IPS-NIHi11 (cell line): ENCODE measurements at regions not wholly inside any gene's neighbourhood (a gene's known extent, or its start where the extent isn't known, plus 50 kb on each side); places are given as distances from the start of the nearest gene placed in this dataset.
"Not testable (repeated sequence)": the region's sequence is repeated elsewhere in the genome, so short reads cannot be mapped to it uniquely, and the experiment has no call there.

Source experiments
- DNase-seq: peaks from one replicate; pipeline ENCODE4 v3.0.0; 2012; ENCODE audit warnings: mixed read lengths, low spot score

DNA sequence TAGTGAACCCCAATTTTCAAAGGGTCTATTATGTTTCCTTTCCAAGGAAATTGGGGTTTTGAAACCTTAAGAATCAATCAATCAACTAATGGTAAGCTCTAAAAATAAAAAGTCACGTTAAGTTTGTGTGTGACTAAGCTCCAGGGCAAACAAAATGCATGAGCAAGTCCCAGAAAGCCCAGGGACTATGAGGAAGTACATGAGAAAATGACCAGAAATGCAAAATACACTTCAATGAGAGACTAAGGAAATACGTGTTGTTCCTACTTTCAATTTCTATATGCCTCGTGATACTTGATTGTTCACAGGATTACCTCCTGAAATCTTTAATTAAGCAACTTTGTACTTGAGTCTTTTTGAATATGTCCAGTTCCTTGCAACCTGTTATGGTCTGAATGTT is 684.4 kb upstream of the SYT4 start:
- no peak for DNase-seq

DNA sequence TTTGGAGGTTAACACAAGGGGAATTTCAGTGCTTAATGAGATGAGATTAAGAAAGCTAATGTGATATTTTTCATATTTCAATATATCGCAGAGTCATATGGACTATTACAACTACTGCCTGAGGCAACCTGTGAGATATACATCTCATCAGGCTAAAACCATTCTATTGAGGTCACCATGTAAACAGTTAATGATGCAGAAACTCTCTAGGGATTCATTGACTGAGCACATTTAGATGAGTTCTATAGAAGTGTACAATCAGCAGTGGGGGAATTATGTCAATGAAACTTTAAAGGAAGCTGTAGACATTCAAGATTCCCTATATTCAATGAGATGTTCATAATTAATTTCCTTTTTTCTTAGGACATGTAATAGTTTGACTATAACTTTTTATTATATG is 687.4 kb upstream of the SYT4 start:
- no peak for DNase-seq

DNA sequence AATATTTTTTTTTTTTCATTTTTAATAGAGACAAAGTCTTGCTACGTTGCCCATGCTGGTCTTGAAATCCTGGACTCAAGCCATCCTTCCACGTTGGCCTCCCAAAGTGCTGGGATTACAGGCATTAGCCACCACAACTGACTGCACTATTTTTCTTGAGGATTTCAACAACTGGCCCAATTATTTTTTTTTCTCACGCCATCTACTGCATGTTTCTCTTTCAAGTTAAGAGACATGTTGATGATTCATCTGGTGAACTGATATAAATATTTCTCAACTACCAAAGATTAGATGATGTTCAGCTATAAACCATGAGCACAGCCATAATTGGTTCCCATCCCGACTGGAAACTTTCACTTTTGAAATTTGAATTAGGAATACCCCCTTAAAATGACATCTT is 688.4 kb upstream of the SYT4 start:
- no peak for DNase-seq

DNA sequence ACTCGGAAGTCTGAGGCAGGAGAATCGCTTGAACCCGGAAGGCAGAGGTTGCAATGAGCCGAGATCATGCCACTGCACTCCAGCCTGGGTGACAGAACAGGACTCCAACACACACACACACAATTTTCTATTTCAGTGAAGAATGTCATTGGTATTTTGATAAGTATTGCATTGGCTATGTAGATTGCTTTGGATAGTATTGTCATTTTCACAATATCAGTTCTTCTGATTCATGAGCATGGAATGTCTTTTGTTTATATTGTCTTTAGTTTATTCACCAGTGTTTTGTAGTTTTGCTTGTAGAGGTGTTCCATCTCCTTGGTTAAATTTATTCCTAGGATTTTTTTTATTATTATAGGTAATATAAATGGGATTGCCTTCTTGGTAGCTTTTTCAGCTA is 693.4 kb upstream of the SYT4 start:
- no peak for DNase-seq

DNA sequence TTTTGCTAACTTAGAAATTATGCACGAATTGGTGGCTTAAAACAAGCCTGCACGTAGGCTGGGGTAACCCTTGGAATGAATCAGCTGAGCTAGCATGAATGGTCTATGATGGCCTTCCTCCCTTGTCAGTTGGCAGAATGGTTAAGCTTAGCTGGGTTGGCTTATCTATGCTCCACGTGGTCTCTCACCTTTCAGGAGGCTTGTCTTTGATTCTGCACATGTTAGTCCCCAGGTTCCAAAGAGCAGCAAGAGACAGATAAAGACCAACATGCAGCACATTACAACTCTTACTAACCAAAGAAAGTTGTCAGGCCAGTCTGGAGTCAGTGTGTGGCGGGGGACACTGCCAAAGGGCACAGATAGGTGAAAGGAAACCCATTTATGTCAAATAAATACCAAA is 700.9 kb upstream of the SYT4 start:
- no peak for DNase-seq

DNA sequence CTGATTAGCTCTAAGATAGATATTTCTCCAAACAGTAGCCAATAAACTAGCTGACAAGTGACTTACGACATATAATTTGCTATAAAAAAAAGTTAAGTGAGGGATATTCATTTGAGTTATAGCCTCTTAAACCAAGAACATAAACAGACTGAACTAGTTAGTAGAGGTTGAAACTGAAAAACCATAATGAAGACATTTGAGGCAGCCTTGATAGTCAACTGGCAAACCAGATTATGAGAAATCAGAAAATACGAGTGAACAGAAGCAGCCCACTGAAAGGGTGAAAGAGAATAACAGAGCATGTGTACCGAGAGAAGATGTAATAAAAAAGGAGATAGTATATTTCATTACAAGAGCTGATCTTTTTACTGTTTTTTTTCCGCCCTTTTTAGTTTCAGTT is 698.1 kb upstream of the SETBP1 start:
- no peak for DNase-seq

DNA sequence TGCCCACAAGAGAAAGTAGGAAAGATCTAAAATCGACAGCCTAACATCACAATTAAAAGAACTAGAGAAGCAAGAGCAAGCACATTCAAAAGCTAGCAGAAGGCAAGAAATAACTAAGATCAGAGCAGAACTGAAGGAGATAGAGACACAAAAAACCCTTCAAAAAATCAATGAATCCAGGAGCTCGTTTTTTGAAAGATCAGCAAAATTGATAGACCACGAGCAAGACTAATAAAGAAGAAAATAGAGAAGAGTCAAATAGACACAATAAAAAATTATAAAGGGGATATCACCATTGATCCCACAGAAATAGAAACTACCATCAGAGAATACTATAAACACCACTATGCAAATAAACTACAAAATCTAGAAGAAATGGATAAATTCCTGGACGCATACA is 693.6 kb upstream of the SETBP1 start:
- not testable (repeated sequence) for DNase-seq

DNA sequence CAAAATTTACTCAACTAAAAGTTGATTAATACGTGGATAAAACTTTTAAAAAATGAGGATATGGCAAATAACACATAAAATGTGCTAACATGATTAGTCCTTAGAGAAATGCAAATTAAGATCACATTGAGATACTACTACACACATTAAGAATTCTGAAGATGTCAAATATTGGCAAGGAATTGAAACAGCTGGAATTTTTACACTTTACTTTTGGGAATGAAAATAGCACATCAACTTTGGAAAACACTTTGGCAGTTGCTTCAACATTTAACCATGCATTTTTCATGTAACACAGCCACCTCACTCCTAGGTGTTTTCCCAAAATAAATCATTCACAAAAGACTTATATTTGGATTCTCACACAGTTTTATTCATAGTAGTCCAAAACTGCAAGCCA is 687.9 kb upstream of the SETBP1 start:
- DNase-seq = no peak

DNA sequence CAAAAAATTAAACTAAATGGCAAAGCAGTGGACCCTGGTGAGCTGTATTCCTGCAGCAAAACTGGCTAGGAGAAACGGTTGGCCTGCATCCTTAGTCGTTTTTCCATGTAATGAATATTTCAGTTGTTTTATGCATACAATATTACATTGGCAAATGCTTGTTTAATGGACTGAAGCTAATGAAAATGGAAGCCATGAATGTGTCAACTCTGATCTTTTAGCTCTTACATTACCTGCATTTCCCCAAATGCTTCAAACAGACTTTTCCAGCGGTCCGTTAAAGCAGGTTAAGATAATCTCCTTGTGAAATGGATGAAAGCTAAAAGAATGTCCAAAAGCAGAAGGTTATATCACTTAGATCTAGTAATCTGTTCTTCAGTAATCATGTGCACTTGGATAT is 686.3 kb upstream of the SETBP1 start:
- DNase-seq = no peak

DNA sequence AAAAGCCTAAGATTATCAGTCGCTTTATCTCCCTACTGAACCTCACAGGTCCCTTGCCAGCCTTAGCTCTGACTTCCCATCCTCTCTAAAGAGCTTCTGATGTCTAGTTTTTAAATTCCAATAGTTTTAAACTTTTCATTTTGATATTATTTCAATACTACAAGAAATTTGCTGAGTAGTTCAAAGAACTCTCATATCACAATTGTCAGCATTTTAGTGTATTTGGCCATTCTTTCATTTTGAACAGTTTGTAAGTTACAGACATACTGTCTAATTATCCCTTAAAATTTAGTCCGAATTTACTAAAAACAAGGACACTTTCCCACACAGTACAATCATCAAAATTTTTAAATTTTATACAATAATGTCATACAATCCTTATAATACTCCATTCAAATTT is 666.8 kb upstream of the SETBP1 start:
- DNase-seq = no peak

DNA sequence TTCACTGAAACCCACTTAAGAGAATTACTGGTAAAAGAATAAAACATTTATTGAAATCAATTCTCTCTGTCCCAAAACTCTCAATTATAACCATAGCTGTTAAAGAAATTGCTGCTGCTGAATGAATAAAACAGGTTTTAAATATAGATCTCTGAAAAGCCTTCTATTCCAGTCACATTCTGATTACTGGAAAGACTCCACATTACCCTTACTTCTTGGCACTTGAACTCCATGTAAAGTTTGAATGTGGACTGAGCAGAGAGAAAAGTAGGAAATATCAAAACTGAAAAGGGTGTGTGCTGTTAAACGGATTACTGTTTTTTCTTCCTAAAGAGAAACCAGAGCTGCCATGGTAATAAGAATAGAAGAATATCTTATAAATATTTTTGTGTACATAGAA is 655.3 kb upstream of the SETBP1 start:
- no peak for DNase-seq

DNA sequence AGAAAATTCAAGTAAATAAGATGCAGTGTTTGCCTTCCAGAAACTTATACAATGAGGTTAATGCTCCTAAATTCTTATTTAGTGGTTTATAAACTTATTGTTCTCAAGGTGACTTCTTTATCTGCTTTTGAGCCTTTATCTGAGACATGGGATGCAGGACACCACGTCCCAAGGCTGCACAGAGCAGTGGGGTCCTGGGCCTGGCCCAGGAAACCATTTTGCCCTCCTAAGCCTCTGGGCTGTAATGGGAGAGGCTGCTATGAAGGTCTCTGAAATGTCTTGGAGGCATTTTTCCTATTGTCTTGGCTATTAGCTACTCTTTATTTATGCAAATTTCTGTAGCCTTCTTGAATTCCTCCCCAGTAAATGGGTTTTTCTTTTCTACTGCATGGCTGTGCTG is 652.6 kb upstream of the SETBP1 start:
- no peak for DNase-seq

DNA sequence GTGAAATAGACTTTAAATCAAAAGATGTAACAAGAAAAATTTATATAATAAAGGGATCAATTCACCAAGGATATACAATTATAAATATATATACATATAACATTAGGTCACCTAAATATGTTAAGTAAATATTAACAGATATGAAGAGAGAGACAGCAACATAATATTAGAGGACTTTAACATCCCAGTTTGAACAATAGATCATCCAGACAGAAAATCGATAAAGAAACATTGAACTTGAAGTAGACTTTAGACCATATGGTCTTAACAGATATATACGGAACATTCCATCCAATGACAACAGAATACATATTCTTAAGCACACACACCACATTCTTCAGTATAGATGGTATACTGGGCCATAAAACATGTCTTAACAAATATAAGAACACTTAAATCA is 649.6 kb upstream of the SETBP1 start:
- DNase-seq = no peak

DNA sequence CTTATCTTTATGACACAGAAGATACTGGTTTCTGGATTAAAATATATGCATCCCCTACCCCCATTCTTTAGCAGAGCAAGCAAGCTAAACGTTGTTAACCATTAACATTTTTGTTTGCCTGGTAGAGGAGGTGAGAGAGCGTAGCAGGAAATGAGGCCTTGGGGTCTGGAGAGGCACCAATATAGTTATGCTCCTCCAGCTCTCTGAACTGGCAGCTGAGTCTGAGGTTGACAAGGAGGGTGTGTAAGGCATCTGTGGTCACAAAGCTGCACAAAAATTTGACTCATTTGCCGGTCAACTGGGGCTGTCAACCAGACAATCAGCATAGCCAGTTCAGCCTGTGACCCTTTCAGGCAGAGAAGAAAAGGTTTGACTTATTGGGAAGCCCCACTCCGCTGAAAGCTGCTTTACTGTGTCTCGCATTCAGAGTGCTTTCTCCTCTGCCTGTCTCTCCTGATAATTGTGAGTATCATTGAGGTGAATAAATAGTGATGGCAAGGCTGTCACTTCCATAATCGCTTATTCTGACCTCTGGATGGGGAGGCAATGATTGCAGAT is 647.5 kb upstream of the SETBP1 start:
- DNase-seq = no peak

DNA sequence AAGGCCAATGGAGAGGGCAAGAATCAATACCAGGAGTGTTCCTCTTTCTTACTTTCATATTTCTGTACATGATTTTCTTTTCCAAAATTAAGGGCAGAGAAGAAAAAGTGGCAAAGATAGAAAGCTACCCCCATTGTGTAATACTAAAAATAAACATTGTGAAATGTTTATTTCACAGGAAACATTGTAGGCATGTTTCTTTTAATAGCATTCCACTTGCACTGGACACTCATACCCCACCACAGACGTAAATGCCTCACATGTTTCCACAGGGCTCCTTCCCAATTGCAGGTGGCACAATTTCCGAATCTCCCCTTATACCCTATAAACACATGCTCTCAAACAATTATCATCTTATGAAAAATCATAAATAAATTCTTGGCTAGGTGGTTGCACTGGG is 645.1 kb upstream of the SETBP1 start:
- DNase-seq = no peak

DNA sequence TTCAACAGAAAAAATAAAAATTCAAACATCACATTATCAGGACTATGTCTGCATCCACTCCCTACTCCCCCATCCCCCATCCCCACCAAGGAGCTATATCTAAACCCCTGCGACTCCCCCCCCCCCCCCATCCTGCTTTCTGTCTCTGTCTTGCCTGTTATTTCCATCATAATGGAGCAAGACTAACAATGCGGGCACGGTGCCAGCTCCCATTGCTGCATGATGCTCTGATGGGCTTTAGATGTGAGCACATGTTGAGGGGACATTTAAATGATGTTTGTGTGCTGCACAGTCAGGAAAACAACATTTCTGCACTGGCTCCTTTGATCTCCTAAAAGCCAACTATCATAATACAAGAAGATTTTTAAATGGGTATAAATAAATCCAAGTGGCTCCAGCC is 644.2 kb upstream of the SETBP1 start:
- peak; percentile 36 for DNase-seq

DNA sequence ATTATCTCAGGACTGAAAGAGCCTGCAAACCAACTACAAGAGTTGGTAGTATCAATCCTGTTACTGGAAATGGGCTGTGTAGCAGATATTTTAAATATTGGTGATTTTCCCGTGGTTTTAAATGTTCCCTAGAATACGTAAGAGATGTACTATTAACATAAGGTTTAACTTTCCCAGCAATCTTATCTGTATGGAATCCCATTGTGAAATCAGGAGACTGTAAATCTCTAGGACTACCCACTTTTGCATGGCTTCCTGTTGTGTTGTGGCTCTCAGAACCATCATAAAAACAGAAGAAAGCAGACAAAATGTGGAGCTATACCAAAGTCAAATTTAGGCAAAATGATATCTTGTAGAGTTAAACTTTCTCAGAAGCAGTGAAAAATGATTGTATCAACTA is 641.5 kb upstream of the SETBP1 start:
- no peak for DNase-seq

DNA sequence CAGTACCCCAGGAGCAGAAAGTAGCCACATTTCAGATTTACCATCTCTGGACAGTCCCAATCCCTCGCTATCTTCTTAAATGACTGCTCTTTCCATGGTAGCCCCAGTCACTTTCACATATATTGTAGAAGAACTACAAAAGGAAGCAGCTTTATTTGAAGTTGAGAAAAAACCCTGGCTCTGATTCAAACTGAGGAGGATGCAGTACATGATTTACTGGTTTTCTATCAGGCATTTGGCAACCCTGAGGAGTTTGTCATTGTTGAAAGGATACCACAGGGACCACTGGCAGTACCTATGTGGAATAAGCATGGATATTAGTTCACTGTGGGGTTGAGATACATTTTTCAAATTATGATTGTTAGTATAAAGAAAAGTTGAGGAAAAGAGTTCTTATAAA is 640.9 kb upstream of the SETBP1 start:
- no peak for DNase-seq

DNA sequence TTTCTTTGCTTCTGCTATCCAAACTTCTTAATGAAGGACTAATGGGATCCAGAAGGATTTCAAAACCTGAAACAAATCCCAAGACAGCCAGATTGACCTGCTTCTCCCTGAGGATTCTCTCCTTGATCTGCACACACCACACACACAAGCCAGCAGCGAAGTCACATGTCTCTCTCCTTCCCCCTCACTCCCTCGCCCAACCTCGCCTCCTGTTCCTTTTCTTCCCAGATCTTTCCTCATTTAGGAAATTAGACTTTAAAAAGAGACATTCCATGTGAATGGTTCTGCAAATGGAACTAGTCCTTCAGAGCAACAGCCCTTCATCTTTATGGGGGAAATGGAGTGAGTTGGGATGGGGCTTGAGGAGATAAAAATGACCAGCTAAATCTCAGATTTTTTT is 639.1 kb upstream of the SETBP1 start:
- peak; percentile 28 for DNase-seq

DNA sequence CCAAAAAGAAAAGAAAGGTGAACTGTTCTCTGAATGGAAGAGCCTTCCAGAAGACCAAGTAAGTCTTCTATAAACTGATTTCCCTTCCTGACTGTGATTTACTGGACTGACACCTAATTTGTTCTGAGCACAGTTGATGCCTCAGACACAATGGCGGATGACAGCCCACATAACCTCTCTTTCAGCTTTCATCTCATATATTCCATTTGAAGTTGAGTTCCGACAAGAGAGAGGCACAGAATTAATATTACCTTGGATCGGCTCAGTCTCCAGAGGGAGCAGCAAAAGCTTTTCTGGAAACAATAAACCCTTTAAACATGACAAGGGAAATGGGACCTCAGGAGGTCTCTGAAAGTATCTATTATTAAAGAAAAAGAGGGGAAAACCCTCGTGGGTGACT is 638.7 kb upstream of the SETBP1 start:
- DNase-seq = no peak

DNA sequence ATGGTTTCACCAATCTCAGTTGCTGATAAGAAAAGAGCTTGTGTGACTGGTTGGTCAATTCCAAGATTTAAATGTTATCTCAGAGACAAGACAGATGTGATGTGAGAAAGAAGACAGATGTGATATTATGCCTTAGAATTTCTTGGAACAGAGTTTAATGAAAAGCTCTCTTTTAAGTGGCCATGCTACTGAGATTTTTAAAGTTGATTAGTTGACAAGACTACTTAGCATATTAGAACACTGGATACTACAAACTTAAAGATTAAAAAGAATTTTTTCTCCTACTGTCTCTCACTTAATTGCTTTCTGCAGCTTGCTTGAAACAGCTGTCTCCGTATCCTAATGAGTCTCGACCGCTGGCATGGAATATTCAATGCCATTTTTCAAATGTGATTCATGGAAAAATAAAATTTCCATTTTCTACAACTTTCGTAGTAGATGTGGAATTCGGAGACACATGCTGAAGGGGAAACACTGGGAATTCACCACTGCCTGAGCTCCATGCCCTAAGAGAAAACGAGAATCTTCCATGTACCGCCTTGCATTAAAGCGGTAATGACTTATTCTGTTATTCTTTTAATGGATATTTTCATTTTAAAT is 634.2 kb upstream of the SETBP1 start:
- DNase-seq = no peak

DNA sequence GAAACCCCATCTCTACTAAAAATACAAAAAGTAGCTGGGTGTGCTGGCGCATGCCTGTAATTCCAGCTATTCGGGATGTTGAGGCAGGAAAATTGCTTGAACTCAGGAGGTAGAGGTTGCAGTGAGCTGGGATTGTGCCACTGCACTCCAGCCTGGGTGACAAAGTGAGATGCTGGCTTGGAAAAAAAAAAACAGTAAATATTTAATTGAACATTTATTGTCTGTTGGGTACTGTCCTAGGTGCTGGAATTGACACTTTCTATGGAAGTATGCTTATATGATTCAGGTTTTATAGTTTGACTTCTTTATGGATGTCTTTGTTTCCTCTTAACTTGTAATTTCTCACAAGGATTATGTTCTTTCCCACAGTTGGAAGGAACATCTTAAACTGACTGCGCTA is 633.1 kb upstream of the SETBP1 start:
- DNase-seq = no peak

DNA sequence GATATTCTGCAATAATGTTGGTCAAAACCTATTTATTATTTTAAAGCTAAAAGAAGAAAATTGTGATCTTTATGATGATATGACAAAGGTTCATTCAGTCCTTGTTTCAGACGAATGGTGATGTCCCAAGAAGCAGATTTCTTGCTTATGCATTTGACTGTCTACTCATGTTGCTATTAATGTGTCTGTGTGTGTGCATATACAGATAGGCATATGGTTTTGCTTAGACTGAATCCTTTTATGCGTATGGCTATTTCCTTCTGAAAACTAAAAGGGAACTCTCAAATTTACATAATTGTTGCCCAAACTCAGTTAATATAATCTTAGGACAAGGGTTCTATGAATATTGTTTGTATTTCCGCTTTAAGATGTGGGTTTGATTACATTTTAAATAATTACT is 632.3 kb upstream of the SETBP1 start:
- no peak for DNase-seq

DNA sequence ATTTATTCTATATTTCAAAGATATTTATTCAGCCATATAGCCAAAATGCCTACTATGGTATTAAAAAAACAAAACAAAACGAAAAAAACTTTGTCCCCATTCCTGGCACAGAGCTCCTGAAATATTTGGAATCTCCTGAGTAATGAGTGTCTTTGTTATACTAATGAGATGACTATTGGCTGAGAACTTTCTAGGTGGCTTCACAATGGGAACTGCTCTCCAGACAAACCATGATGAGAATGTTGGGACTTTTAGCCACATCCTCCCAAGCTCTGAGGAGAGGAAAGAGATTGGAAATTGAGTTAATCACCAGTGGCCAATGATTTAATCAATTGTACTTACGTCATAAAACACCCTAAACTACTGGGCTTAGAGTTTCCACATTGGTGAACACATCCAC is 631.8 kb upstream of the SETBP1 start:
- no peak for DNase-seq

DNA sequence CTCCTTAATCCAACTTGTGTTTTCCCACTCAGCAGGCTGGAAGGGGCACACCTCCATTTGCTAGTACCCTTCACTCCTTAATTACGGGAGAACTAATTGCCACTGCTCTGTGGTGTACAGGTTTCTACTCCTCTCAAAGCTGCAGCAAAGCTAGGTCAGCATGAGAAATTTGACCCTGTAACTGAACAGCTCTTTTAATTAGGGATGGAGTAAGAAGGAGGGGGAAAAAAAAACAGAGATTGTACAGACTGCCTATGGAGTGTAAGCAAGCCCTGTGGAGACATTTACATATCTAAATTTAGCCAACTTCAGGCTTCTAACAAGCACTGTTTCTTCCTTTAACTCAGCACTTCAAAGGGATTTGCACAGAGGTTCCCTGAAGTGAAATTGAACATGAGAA is 629.7 kb upstream of the SETBP1 start:
- DNase-seq = peak; percentile 15
